CD4-positive, alpha-beta T cell treated with Interleukin-6 for 4 hours (primary cell): ENCODE measurements at regions not wholly inside any gene's neighbourhood (a gene's known extent, or its start where the extent isn't known, plus 50 kb on each side); places are given as distances from the start of the nearest gene placed in this dataset.

Source experiments
- DNase-seq: peaks from one replicate; pipeline ENCODE4 v3.0.0-alpha.2; 2020; ENCODE audit warnings: mixed read lengths

GRCh38 chr1:65687428-65688214, 105.1 kb upstream of the PDE4B start:
- peak; percentile 79 for DNase-seq

DNA sequence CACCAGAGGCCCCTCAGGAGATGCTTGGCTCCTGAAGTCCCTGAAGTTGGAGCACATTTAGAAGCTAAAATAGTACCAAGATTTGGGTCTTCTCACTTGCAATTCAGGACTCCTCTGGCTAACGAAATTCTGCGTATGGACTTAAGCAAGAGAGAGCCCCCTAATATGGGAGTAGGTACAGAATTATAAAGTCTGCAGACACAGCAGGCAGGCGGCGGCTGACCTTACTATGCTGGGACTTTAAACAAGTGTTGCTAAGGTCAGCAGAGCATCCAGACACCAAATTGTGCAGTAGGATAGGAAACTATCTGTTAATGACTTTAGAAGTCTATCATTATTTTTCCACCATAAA, 104.5 kb upstream of the PDE4B start:
- DNase-seq, result no peak

- DNase-seq, result no peak
Measured at GRCh38 chr1:65688848-65689247, 103.8 kb upstream of the PDE4B start.

- DNase-seq, result no peak
Measured at GRCh38 chr1:65691152-65691900, 101.4 kb upstream of the PDE4B start.

DNA sequence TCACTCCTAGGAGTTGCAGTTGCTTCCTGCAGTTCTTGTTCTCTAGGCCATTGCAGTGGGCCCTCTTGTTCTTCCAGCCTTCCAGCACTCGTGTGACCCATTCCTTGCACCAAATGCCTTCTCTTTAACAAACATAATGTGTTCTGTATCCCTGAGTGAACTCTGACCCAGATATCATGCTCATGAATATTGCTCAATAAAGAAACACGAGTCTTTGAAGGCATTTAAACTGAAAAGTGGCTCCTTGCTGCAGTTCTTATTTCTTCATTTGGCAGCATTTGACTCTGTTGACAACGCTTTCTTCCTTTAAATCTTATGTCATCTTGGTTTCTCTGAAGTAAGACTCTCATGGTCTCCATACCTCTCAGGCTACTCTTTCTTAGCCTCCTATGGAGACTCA, 100.7 kb upstream of the PDE4B start:
- no peak for DNase-seq

GRCh38 chr1:65694126-65694525, 98.6 kb upstream of the PDE4B start:
- DNase-seq, result no peak

GRCh38 chr1:65694933-65695332, 97.8 kb upstream of the PDE4B start:
- no peak for DNase-seq

DNA sequence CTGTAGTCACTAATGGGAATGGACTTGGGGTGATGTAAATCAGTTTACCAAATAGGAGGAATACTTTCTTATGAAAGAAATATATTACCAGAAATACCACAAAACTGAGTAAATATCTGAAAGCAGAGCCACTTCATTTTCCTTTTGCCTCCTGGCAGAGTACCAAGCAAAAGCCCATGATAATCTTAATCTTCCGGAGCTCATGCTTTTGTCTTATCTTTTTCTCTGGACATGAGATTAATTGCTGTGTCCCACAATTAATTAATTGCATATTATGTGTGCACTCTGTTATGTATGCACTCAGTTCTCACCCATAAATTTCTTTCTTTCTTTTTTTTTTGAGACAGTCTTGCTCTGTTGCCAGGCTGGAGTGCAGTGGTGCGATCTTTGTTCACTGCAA, 94.1 kb upstream of the PDE4B start:
- DNase-seq, result no peak

- DNase-seq, result no peak
Measured at GRCh38 chr1:65703853-65704252, 88.8 kb upstream of the PDE4B start.

GRCh38 chr1:65704318-65704717, 88.4 kb upstream of the PDE4B start:
- no peak for DNase-seq

DNA sequence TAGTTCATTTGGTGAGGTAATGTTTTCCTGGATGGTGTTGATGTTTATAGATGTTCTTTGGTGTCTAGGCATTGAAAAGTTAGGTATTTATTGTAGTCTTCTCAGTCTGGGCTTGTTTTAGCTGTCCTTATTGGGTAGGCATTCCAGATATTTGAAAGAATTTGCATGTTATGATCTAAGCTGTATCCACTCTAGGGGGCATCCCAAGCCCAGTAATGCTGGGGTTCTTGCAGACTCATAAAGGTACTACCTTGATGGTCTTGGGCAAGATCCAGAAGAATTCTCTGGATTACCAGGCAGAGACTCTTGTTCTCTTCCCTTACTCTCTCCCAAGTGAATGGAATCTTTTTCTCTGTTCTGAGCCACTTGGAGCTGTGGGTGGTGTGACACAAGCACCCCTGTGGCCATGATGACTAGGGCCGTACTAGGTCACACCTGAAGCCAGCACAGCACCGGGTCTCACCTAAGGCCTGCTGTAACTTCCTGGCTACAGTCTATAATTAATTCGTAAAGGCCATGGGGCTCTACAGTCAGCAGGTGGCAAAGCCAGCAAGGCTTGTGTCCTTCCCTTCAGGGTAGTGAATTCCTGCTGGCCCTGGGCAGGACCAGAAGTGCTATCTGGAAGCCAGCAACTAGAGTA, 74.8 kb upstream of the PDE4B start:
- no peak for DNase-seq

DNA sequence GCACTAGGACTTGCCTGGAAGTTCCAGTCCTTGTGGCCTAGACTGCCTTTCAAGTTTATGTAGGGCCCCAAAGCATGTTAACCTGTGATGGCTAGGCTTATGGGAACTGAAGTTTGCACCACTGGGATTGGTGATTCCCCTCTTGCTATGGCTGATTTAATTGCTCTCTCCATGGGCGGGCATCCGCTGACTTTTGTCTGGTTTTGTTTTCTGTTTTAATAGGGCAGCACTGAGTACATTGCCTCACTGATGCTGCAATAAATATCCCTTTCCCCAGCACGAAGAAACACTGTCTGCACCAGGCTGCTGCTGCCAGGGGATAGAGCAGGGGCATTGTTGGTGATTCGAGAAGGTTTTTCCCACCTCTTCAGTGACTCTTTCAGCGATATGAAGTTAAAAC, 73.3 kb upstream of the PDE4B start:
- DNase-seq, result no peak

- DNase-seq, result no peak
Measured at GRCh38 chr1:65722461-65722860, 70.2 kb upstream of the PDE4B start.

GRCh38 chr1:65724151-65724550, 68.5 kb upstream of the PDE4B start:
- no peak for DNase-seq

DNA sequence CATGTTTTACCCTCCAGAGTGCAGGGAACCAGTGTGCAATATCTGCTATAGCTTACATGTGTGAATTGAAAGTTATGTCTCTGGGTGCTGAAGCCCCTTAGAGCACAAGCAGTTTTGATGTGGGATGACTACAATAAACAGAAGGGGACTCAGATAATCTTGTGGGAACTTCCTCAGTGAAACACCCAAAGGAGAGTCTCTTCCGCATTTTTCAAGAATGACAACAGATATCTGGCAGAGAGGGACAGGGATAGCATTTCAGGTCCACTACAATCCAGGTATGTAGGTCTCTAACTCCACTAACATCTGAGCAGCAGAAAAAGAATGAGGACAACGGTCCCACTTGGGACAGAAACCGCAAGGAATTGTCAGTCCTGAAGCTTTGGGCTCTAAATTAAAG, 67.6 kb upstream of the PDE4B start:
- DNase-seq, result no peak

GRCh38 chr1:65728504-65728903, 64.2 kb upstream of the PDE4B start:
- DNase-seq, result no peak

GRCh38 chr1:65729259-65729658, 63.4 kb upstream of the PDE4B start:
- DNase-seq, result no peak

GRCh38 chr1:65734979-65735378, 57.7 kb upstream of the PDE4B start:
- DNase-seq, result no peak

GRCh38 chr1:65741993-65742392, 50.7 kb upstream of the PDE4B start:
- no peak for DNase-seq
